Liver (tissue), 8 donors: ENCODE measurements at regions not wholly inside any gene's neighbourhood (a gene's known extent, or its start where the extent isn't known, plus 50 kb on each side); places are given as distances from the start of the nearest gene placed in this dataset.

Experiments used
- DNase-seq: peaks from one replicate; pipeline ENCODE4 v3.0.0-alpha.2; 2017; ENCODE audit warnings: low spot score
- H3K27ac ChIP-seq, 2 donors: one replicate each; pipeline ENCODE4 v1.7.0; 2013; ENCODE audit warnings: inconsistent platforms in 2 of 2, low read length in 2 of 2, control low read depth in 1 of 2, low read depth in 1 of 2, mild to moderate bottlenecking in 1 of 2
- H3K27me3 ChIP-seq, 4 donors: one replicate each; pipeline versions ENCODE4 v1.6.1 to v1.7.0; 2013; ENCODE audit warnings: low read length in 3 of 4, inconsistent platforms in 1 of 4, mild to moderate bottlenecking in 1 of 4, moderate library complexity in 1 of 4; ENCODE audit not compliant: control insufficient read depth in 4 of 4, insufficient read depth in 4 of 4
- H3K36me3 ChIP-seq, 4 donors: one replicate each; pipeline versions ENCODE4 v1.6.1 to v1.7.0; 2013; ENCODE audit warnings: low read length in 3 of 4, mild to moderate bottlenecking in 3 of 4, low read depth in 1 of 4, moderate library complexity in 1 of 4; ENCODE audit not compliant: control insufficient read depth in 4 of 4, insufficient read depth in 3 of 4
- H3K4me1 ChIP-seq, 4 donors: one replicate each; pipeline versions ENCODE4 v1.6.1 to v1.7.0; 2013; ENCODE audit warnings: low read length in 3 of 4, mild to moderate bottlenecking in 3 of 4, moderate library complexity in 1 of 4; ENCODE audit not compliant: control insufficient read depth in 4 of 4, insufficient read depth in 4 of 4
- H3K4me3 ChIP-seq, 3 donors: one replicate each; pipeline versions ENCODE4 v1.6.1 to v1.7.0; 2013; ENCODE audit warnings: low read length in 3 of 3, control low read depth in 1 of 3, low read depth in 1 of 3, mild to moderate bottlenecking in 1 of 3
- H3K9ac ChIP-seq, 2 donors: one replicate each; pipeline ENCODE4 v1.7.0; 2013; ENCODE audit warnings: low read length in 2 of 2, mild to moderate bottlenecking in 2 of 2, moderate library complexity in 2 of 2, control low read depth in 1 of 2, low read depth in 1 of 2
- H3K9me3 ChIP-seq, 4 donors: one replicate each; pipeline versions ENCODE4 v1.6.1 to v1.7.0; 2013; ENCODE audit warnings: low read length in 3 of 4; ENCODE audit not compliant: control insufficient read depth in 4 of 4
- EGR1 ChIP-seq, 2 donors: IDR thresholded peaks; 2 replicates each; pipeline ENCODE4 v1.6.1; 2016 to 2018; ENCODE audit warnings: antibody characterized with exemption in 2 of 2, low read depth in 2 of 2
- FOXA1 ChIP-seq: IDR thresholded peaks from 2 replicates; pipeline ENCODE4 v1.6.1; 2016; ENCODE audit warnings: antibody characterized with exemption
- FOXA2 ChIP-seq: IDR thresholded peaks from 2 replicates; pipeline ENCODE4 v1.6.1; 2016; ENCODE audit warnings: antibody characterized with exemption
- GABPA ChIP-seq, 2 donors: IDR thresholded peaks in 1 of 2; conservative IDR thresholded peaks in 1 of 2; 2 replicates each; pipeline ENCODE4 v1.6.1; 2016; ENCODE audit warnings: antibody characterized with exemption in 2 of 2, mild to moderate bottlenecking in 1 of 2, moderate library complexity in 1 of 2
- HNF4A ChIP-seq, 2 donors: conservative IDR thresholded peaks; 2 replicates each; pipeline ENCODE4 v1.6.1; 2016; ENCODE audit warnings: antibody characterized with exemption in 2 of 2, mild to moderate bottlenecking in 2 of 2
- HNF4G ChIP-seq: IDR thresholded peaks from 2 replicates; pipeline ENCODE4 v1.6.1; 2016; ENCODE audit warnings: antibody characterized with exemption
- JUND ChIP-seq, 2 donors: IDR thresholded peaks; 2 replicates each; pipeline ENCODE4 v1.6.1; 2016; ENCODE audit warnings: antibody characterized with exemption in 2 of 2
- RAD21 ChIP-seq, 2 donors: IDR thresholded peaks; 2 replicates each; pipeline ENCODE4 v1.6.1; 2016; ENCODE audit warnings: antibody characterized with exemption in 2 of 2, mild to moderate bottlenecking in 2 of 2
- RXRA ChIP-seq, 2 donors: IDR thresholded peaks; 2 replicates each; pipeline ENCODE4 v1.6.1; 2017 to 2018; ENCODE audit warnings: antibody characterized with exemption in 2 of 2, mild to moderate bottlenecking in 1 of 2
- SP1 ChIP-seq: IDR thresholded peaks from 2 replicates; pipeline ENCODE4 v1.6.1; 2018; ENCODE audit warnings: antibody characterized with exemption, mild to moderate bottlenecking
- TAF1 ChIP-seq: conservative IDR thresholded peaks from 2 replicates; pipeline ENCODE4 v1.6.1; 2016; ENCODE audit warnings: antibody characterized with exemption, mild to moderate bottlenecking
- YY1 ChIP-seq: IDR thresholded peaks from 2 replicates; pipeline ENCODE4 v1.6.1; 2016; ENCODE audit warnings: antibody characterized with exemption, mild to moderate bottlenecking
- WGBS: extraction: QIAGEN DNeasy Blood & Tissue Kit; methylation state at CpG from one replicate; pipeline ENCODE4 v1.1.7; 2013; 5-methylcytosine and 5-hydroxymethylcytosine counted together
- TF ChIP-seq, protein P1 (sequence below): IDR thresholded peaks from 2 replicates; pipeline ENCODE4 v1.6.1; 2016; ENCODE audit warnings: antibody characterized with exemption
- TF ChIP-seq, protein P2 (sequence below): IDR thresholded peaks from 2 replicates; pipeline ENCODE4 v1.6.1; 2016; ENCODE audit warnings: antibody characterized with exemption
- TF ChIP-seq, protein P3 (sequence below): fragments of 150-350 bp; IDR thresholded peaks from 2 replicates; pipeline ENCODE4 v1.5.1; 2017; ENCODE audit warnings: improper control_type of control experiment, low read depth, low read length; ENCODE audit not compliant: missing input control
- TF ChIP-seq, protein P4 (sequence below): IDR thresholded peaks from 2 replicates; pipeline ENCODE4 v1.6.1; 2016; ENCODE audit warnings: antibody characterized with exemption
- donor health status: healthy.
- donor health status: healthy.
- donor health status: healthy.
- donor health status: healthy.
- donor health status: healthy.

DNA sequence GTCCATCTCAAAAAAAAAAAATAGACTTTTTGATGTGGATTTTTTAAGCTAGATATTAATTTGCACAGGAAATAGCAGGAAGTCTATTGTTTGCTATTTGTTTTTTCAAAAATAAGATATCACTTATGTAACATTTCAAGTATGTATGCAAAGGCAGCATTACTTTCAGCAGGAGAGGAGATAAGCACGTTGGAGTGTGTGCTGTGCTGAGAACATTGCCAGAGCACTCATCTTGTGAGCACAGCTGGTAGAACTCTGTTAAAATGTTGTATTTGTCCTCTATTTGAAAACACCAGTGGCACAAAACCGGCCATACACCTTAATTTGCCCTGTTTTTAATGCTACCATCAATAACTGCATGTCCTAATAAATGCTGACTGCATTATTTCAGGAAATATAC is 1061.9 kb upstream of the CDH18 start:
- TF ChIP-seq YY1 (no peak), HNF4A (conservative IDR thresholded peaks at IDR 0.05) (no peak), RAD21 (IDR thresholded peaks at IDR 0.05) (no peak), HNF4G (no peak), RXRA (IDR thresholded peaks at IDR 0.05) (no peak), TAF1 (no peak)
- TF ChIP-seq, protein P1, sequence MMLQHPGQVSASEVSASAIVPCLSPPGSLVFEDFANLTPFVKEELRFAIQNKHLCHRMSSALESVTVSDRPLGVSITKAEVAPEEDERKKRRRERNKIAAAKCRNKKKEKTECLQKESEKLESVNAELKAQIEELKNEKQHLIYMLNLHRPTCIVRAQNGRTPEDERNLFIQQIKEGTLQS: no peak
- TF ChIP-seq, protein P2, sequence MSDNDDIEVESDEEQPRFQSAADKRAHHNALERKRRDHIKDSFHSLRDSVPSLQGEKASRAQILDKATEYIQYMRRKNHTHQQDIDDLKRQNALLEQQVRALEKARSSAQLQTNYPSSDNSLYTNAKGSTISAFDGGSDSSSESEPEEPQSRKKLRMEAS: no peak
- Histone ChIP-seq H3K4me3 (no peak overlapping the region), H3K27me3 (no peaks in the 10 kb centered on the region), H3K9ac (no peak overlapping the region), H3K9me3 (no peaks in the 10 kb centered on the region), H3K36me3 (no peaks in the 10 kb centered on the region), H3K4me1 (no peaks in the 10 kb centered on the region), H3K27ac (no peak overlapping the region)
- 44% methylated on average over 2 of the region's 2 CpGs for WGBS
- no peak for DNase-seq

DNA sequence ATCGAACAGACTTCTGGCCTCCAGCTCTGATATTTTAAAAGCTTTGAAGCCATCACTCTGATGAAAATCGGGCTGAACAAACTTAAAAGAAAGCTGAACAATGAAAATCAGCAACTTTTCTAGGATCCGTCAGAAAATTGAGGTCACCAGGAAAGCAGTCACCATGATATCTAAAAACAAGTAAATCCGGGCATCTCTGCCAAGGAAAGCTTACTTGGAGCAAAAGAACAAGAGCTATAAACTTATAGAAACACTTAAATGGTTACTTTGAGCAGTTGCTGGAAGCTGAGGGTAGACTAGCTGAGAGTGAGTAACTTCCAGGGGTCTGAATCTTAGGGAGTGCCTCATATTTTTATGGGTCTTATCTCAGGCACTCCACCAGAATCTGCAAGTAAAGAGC is 1043.0 kb upstream of the CDH18 start:
- no peak overlapping the region for H3K4me3 ChIP-seq
- H3K27ac ChIP-seq: no peak overlapping the region
- 66% methylated on average over 4 of the region's 4 CpGs for WGBS
- no peaks in the 10 kb centered on the region for H3K4me1 ChIP-seq
- H3K9ac ChIP-seq: no peak overlapping the region
- TF ChIP-seq RXRA (IDR thresholded peaks at IDR 0.05): no peak
- TF ChIP-seq GABPA (IDR thresholded peaks at IDR 0.05 in 1 of 2, conservative IDR thresholded peaks at IDR 0.05 in 1 of 2): no peak
- no peak for TF ChIP-seq EGR1 (IDR thresholded peaks at IDR 0.05; ENCODE audit: low read depth in 2 of 2)
- TF ChIP-seq, protein P3, sequence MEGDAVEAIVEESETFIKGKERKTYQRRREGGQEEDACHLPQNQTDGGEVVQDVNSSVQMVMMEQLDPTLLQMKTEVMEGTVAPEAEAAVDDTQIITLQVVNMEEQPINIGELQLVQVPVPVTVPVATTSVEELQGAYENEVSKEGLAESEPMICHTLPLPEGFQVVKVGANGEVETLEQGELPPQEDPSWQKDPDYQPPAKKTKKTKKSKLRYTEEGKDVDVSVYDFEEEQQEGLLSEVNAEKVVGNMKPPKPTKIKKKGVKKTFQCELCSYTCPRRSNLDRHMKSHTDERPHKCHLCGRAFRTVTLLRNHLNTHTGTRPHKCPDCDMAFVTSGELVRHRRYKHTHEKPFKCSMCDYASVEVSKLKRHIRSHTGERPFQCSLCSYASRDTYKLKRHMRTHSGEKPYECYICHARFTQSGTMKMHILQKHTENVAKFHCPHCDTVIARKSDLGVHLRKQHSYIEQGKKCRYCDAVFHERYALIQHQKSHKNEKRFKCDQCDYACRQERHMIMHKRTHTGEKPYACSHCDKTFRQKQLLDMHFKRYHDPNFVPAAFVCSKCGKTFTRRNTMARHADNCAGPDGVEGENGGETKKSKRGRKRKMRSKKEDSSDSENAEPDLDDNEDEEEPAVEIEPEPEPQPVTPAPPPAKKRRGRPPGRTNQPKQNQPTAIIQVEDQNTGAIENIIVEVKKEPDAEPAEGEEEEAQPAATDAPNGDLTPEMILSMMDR: no peak
- TF ChIP-seq YY1: no peak
- TF ChIP-seq SP1: no peak
- DNase-seq: no peak
- no peaks in the 10 kb centered on the region for H3K27me3 ChIP-seq
- H3K36me3 ChIP-seq: no peaks in the 10 kb centered on the region
- peaks cover 0 to 2% (median 0%) of the 10 kb centered on the region in 4 donors for H3K9me3 ChIP-seq

DNA sequence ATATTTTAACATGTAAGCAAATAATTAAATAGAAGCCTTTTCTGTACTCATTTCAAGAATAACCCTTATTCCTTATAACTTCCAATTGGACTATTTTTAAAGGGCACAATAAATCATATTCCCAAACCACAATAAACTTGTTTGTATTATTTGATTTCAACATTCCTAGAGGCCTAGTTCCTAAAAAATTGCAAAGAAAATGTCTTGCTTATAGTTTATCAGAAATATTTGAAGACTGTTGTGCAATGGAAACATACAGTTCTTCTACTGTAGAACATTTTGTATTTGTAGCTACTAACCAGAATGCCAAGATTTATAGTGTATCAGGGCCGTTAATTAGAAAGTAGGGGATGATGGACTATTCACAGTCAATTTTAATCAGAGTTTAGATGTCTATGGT is 1037.0 kb upstream of the CDH18 start:
- no peak for TF ChIP-seq FOXA1
- TF ChIP-seq, protein P1: no peak
- TF ChIP-seq, protein P3: no peak
- TF ChIP-seq FOXA2: no peak
- TF ChIP-seq JUND (IDR thresholded peaks at IDR 0.05): no peak
- TF ChIP-seq, protein P4, sequence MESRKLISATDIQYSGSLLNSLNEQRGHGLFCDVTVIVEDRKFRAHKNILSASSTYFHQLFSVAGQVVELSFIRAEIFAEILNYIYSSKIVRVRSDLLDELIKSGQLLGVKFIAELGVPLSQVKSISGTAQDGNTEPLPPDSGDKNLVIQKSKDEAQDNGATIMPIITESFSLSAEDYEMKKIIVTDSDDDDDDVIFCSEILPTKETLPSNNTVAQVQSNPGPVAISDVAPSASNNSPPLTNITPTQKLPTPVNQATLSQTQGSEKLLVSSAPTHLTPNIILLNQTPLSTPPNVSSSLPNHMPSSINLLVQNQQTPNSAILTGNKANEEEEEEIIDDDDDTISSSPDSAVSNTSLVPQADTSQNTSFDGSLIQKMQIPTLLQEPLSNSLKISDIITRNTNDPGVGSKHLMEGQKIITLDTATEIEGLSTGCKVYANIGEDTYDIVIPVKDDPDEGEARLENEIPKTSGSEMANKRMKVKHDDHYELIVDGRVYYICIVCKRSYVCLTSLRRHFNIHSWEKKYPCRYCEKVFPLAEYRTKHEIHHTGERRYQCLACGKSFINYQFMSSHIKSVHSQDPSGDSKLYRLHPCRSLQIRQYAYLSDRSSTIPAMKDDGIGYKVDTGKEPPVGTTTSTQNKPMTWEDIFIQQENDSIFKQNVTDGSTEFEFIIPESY: no peak
- no peak overlapping the region for H3K9ac ChIP-seq
- H3K9me3 ChIP-seq: no peaks in the 10 kb centered on the region
- H3K27me3 ChIP-seq: no peaks in the 10 kb centered on the region
- no peaks in the 10 kb centered on the region for H3K36me3 ChIP-seq
- WGBS: 73% methylated on average over 1 of the region's 1 CpG
- no peaks in the 10 kb centered on the region for H3K4me1 ChIP-seq
- no peak overlapping the region for H3K4me3 ChIP-seq
- no peak overlapping the region for H3K27ac ChIP-seq
- DNase-seq: no peak
